Chondrocyte (in vitro differentiated cells): ENCODE measurements at regions not wholly inside any gene's neighbourhood (a gene's known extent, or its start where the extent isn't known, plus 50 kb on each side); places are given as distances from the start of the nearest gene placed in this dataset.
A peak's percentile ranks its signal among the peaks of the same experiment; 100 is the strongest.

Experiments used
- DNase-seq: peaks from one replicate; pipeline ENCODE4 v3.0.0; 2021; ENCODE audit warnings: mixed read lengths, low spot score
- H3K27ac Mint-ChIP-seq: one replicate; pipeline ENCODE4 v1.8.0; 2021; ENCODE audit warnings: mild to moderate bottlenecking, moderate library complexity, mixed read lengths; ENCODE audit not compliant: unreplicated experiment
- H3K27me3 Mint-ChIP-seq: 2 replicates; pipeline ENCODE4 v1.8.0; 2021; ENCODE audit warnings: low read depth, mixed read lengths
- H3K36me3 Mint-ChIP-seq: 2 replicates; pipeline ENCODE4 v1.8.0; 2021; ENCODE audit warnings: low read depth, mixed read lengths
- H3K4me1 Mint-ChIP-seq: 2 replicates; pipeline ENCODE4 v1.8.0; 2021; ENCODE audit warnings: low read depth, mild to moderate bottlenecking, mixed read lengths
- H3K4me3 Mint-ChIP-seq: one replicate; pipeline ENCODE4 v1.8.0; 2021; ENCODE audit warnings: mild to moderate bottlenecking, moderate library complexity, mixed read lengths; ENCODE audit not compliant: unreplicated experiment
- H3K9me3 Mint-ChIP-seq: 2 replicates; pipeline ENCODE4 v1.8.0; 2021; ENCODE audit warnings: low read depth, mixed read lengths
- TF ChIP-seq, protein P1 (sequence below): fragments of 200-600 bp; sonication (generic); IDR thresholded peaks from 2 replicates; pipeline ENCODE4 v1.5.0; 2021; ENCODE audit warnings: antibody characterized with exemption, mild to moderate bottlenecking, moderate library complexity

DNA sequence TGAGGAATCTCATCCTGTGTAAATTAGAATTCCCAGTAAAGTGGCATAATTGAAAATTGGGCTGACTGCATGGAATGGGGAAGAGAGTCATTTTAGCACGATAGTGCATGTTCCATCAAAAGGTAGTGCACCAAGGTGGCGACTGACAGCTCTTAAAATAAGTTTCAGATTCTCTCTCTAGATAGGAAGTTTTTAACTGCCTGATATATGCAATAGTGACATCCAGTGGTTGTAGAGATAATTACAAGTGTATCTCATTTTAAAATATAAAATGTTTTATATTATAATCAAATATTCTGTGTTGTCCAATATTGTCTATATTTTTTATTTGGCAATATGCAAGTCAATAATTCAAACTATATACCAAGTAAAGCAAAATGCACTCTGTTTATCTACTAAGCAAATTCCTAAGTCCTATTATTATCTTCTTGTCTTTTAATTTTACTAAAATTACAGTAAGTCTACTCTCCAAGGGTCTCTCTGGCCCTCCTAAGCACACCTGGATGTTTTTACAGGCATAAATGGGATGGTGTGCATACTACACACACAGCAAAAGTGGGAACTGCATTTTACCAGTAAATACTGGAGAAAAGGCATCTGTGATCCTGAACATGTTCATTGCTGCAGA, 397.7 kb upstream of the HNRNPA3 start:
- no peak overlapping the region for H3K4me3 Mint-ChIP-seq
- no peak for DNase-seq
- no peak overlapping the region for H3K27ac Mint-ChIP-seq
- H3K27me3 Mint-ChIP-seq: peaks cover 21% of the 10 kb centered on the region
- H3K36me3 Mint-ChIP-seq: no peaks in the 10 kb centered on the region
- H3K9me3 Mint-ChIP-seq: no peaks in the 10 kb centered on the region
- no peaks in the 10 kb centered on the region for H3K4me1 Mint-ChIP-seq
- TF ChIP-seq, protein P1, sequence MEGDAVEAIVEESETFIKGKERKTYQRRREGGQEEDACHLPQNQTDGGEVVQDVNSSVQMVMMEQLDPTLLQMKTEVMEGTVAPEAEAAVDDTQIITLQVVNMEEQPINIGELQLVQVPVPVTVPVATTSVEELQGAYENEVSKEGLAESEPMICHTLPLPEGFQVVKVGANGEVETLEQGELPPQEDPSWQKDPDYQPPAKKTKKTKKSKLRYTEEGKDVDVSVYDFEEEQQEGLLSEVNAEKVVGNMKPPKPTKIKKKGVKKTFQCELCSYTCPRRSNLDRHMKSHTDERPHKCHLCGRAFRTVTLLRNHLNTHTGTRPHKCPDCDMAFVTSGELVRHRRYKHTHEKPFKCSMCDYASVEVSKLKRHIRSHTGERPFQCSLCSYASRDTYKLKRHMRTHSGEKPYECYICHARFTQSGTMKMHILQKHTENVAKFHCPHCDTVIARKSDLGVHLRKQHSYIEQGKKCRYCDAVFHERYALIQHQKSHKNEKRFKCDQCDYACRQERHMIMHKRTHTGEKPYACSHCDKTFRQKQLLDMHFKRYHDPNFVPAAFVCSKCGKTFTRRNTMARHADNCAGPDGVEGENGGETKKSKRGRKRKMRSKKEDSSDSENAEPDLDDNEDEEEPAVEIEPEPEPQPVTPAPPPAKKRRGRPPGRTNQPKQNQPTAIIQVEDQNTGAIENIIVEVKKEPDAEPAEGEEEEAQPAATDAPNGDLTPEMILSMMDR: peak; percentile 83

DNA sequence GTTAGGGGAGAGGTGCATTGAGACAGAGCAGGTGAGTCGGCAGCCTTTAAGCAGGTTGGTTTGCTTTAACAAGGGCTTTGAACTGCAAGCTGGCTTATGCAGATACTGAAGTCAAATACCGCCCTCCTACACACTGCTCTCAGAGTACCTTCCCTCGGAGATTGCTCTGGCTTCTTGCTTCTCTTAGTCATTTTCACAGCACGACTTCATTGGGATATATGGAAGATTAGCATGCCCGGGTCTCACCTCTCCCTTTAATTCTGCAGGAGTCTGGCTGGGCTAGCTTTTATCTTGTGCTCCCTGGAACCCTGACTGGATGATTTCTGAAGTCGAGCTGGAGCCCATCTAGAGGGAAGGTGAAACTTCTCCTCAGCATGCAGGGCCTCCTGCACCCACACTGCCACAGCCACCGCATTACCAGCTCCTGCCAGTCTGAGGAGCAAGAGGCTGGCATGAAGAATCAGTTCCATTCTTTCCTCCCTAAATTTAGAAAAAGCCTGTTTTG, 395.5 kb upstream of the HNRNPA3 start:
- Mint-ChIP-seq H3K9me3 (no peaks in the 10 kb centered on the region), H3K4me1 (no peaks in the 10 kb centered on the region), H3K4me3 (no peak overlapping the region), H3K27ac (no peak overlapping the region), H3K36me3 (no peaks in the 10 kb centered on the region), H3K27me3 (peaks cover 30% of the 10 kb centered on the region)
- TF ChIP-seq, protein P1: peak; percentile 34
- no peak for DNase-seq

DNA sequence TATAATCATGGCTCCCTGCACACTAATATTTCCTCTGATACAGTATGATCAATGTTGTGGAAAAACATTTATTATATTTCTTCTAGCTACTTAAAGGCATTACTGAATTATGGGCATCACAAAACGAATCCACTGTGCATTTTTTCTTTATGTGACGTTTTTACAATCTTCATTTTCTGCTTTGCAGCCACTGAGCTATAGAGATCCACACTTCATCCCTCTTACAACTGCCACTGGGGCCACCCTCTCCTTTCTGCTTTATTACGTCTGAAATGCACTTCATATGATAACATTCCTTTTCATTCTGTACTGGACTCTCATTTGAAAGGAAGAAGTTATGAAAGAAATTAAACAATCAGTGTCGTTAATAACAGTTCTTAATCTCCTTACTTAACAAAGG, 394.5 kb upstream of the HNRNPA3 start:
- no peaks in the 10 kb centered on the region for H3K36me3 Mint-ChIP-seq
- no peaks in the 10 kb centered on the region for H3K4me1 Mint-ChIP-seq
- no peak overlapping the region for H3K4me3 Mint-ChIP-seq
- DNase-seq: no peak
- TF ChIP-seq, protein P1: no peak
- H3K27me3 Mint-ChIP-seq: peaks cover 32% of the 10 kb centered on the region
- no peaks in the 10 kb centered on the region for H3K9me3 Mint-ChIP-seq
- H3K27ac Mint-ChIP-seq: no peak overlapping the region

DNA sequence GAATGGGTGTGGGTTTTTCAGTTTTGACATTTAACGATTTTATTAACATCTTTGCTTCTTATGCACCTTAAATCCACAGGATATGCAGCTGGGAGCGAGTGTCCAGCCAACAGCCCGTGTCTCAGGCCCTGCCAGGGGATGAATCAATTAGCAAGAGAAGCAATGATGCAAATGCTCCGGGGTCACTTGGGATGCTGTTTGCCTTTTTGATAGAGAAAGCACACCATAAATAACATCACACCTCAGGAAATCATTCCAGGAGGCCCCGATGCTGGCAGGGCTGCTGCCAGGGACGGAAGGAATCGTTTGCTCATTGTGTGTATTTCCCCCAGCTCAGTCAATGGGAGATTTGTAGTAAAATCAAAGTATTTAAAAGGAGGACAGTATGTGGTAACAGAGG, 394.0 kb upstream of the HNRNPA3 start:
- Mint-ChIP-seq H3K4me1 (no peaks in the 10 kb centered on the region), H3K36me3 (no peaks in the 10 kb centered on the region), H3K4me3 (no peak overlapping the region), H3K9me3 (no peaks in the 10 kb centered on the region), H3K27ac (no peak overlapping the region), H3K27me3 (peaks cover 35% of the 10 kb centered on the region)
- no peak for DNase-seq
- TF ChIP-seq, protein P1: no peak

DNA sequence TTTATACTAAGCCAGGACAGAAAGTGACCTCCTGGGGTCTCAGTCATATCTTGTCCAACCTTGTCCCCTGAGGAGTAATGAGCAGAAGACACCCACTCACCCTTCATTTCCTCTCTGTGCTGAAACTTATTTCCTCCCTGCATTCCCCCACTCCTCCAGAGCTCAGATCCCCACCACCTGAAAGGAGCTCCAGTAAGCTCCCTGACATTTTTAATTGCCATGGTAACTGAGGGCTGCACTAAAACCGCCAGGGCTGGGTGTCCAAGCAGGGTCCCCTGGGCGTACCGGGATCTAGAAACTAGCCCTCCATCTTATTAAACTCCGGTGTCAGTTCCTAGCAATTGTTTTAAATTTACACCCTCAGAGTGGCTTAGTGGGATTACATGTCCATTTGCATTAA, 393.3 kb upstream of the HNRNPA3 start:
- no peaks in the 10 kb centered on the region for H3K9me3 Mint-ChIP-seq
- no peak for DNase-seq

More for the DNA sequence above, 393.3 kb upstream of the HNRNPA3 start:
- H3K4me3 Mint-ChIP-seq: no peak overlapping the region
- no peak overlapping the region for H3K27ac Mint-ChIP-seq
- TF ChIP-seq, protein P1: no peak
- peaks cover 37% of the 10 kb centered on the region for H3K27me3 Mint-ChIP-seq
- H3K36me3 Mint-ChIP-seq: no peaks in the 10 kb centered on the region
- no peaks in the 10 kb centered on the region for H3K4me1 Mint-ChIP-seq
